ENCODE measurements at regions not wholly inside any gene's neighbourhood (a gene's known extent, or its start where the extent isn't known, plus 50 kb on each side); places are given as distances from the start of the nearest gene placed in this dataset.

GRCh38 chr10:23965880-23966279 lies 243.1 kb upstream of the KIAA1217 start:
- Histone ChIP-seq H4K20me1 (replicated peaks in 1 of 2; ENCODE audit: control insufficient read depth in 1 of 2, insufficient read depth in 2 of 2, low read length in 2 of 2) (no peaks in the 10 kb centered on the region), H3K79me1 (ENCODE audit: low read depth, low read length) (no peaks in the 10 kb centered on the region), H2BK12ac (ENCODE audit: low read depth, low read length) (no peak overlapping the region), H3K9me3 (ENCODE audit: insufficient read depth in 2 of 2, low read depth in 1 of 2, low read length in 1 of 2) (no peaks in the 10 kb centered on the region), H4K8ac (ENCODE audit: extremely low read depth, insufficient read depth, low read length) (no peak overlapping the region), H3K23me2 (ENCODE audit: low read depth, low read length) (no peaks in the 10 kb centered on the region), H3K14ac (ENCODE audit: insufficient read length) (no peak overlapping the region), H3K27ac (ENCODE audit: low read depth, low read length) (no peak overlapping the region), H3K4me2 (ENCODE audit: insufficient read depth in 1 of 2, low read depth in 2 of 2, low read length in 2 of 2) (no peak overlapping the region), H3K18ac (ENCODE audit: extremely low read depth, low read length) (no peak overlapping the region), H3K79me2 (ENCODE audit: control insufficient read depth in 1 of 2, insufficient read depth in 2 of 2, low read length in 2 of 2) (no peaks in the 10 kb centered on the region), H3K27me3 (replicated peaks in 1 of 4; ENCODE audit: control insufficient read depth in 3 of 4, extremely low read depth in 1 of 4, insufficient read depth in 3 of 4, low read length in 3 of 4) (no peaks in the 10 kb centered on the region), H3K9ac (replicated peaks in 1 of 4; ENCODE audit: extremely low read depth in 1 of 4, low read depth in 3 of 4, low read length in 3 of 4) (no peak overlapping the region), H2AK5ac (ENCODE audit: low read depth, low read length) (no peak overlapping the region), H3K4me3 (ENCODE audit: extremely low read depth in 1 of 4, insufficient read depth in 2 of 4, low read depth in 3 of 4, low read length in 4 of 4) (no peak overlapping the region), H3K4me1 (replicated peaks in 1 of 4; ENCODE audit: control insufficient read depth in 3 of 4, insufficient read depth in 4 of 4, low read length in 3 of 4) (peaks cover 0 to 3% (median 0%) of the 10 kb centered on the region in 4 experiments; a peak in 3 of 7 replicates), H2AFZ (ENCODE audit: low read length) (no peak overlapping the region), H3K56ac (replicated peaks; ENCODE audit: insufficient read length, low read depth, low read length) (no peak overlapping the region), H3K23ac (ENCODE audit: insufficient read length) (no peak overlapping the region), H4K91ac (replicated peaks; ENCODE audit: insufficient read length, low read length) (no peak overlapping the region), H3K4ac (replicated peaks; ENCODE audit: insufficient read length, low read depth, low read length) (no peak overlapping the region), H2BK120ac (replicated peaks; ENCODE audit: low read depth, low read length) (no peak overlapping the region), H2BK15ac (ENCODE audit: low read length) (no peak overlapping the region), H4K5ac (ENCODE audit: insufficient read length, low read depth, low read length) (no peak overlapping the region), H2BK20ac (ENCODE audit: low read length) (no peak overlapping the region), H2BK5ac (ENCODE audit: low read depth, low read length) (no peak overlapping the region), H3K36me3 (ENCODE audit: control insufficient read depth in 2 of 4, insufficient read depth in 4 of 4, low read length in 3 of 4) (no peaks in the 10 kb centered on the region)
- WGBS, 2 experiments (ENCODE audit: extremely low coverage in 1 of 2, insufficient coverage in 1 of 2, insufficient read length in 1 of 2, insufficient replicate concordance in 2 of 2, low coverage in 1 of 2, low lambda C conversion rate in 2 of 2, missing lambda C conversion rate in 1 of 2), result 86% methylated on average over 1 of the region's 1 CpG; no CpG with 5 or more reads in 1 of the 2 experiments
- ChIA-PET CTCF (ENCODE audit: partially characterized antibody) (no interaction called here), POLR2A (ENCODE audit: partially characterized antibody) (no interaction called here)
- DNase-seq (ENCODE audit: low read depth in 1 of 2, low spot score in 2 of 2) (no peak), FAIRE-seq (no peak)
- TF ChIP-seq RXRA (IDR thresholded peaks at IDR 0.05; ENCODE audit: insufficient read depth, low read depth, low read length), result no peak
- no peak for TF ChIP-seq SIX5 (IDR thresholded peaks at IDR 0.05; ENCODE audit: low read depth, low read length)
- TF ChIP-seq RAD21 (IDR thresholded peaks at IDR 0.05 in 1 of 2, conservative IDR thresholded peaks at IDR 0.05 in 1 of 2; ENCODE audit: low read depth in 2 of 2, low read length in 2 of 2), result no peak
- TF ChIP-seq SP2 (IDR thresholded peaks at IDR 0.05; ENCODE audit: low read length), result no peak
- no peak for TF ChIP-seq KDM5A (IDR thresholded peaks at IDR 0.05; ENCODE audit: low read length)
- TF ChIP-seq TEAD4 (IDR thresholded peaks at IDR 0.05; ENCODE audit: low read depth, low read length), result no peak
- TF ChIP-seq SRF (IDR thresholded peaks at IDR 0.05; ENCODE audit: low read depth, low read length), result no peak
- TF ChIP-seq CHD1 (IDR thresholded peaks at IDR 0.05; ENCODE audit: low read depth, low read length), result no peak
